NCI-H1694 treated with DMSO at 0.1 percent for 48 hours (cell line): ENCODE measurements at regions not wholly inside any gene's neighbourhood (a gene's known extent, or its start where the extent isn't known, plus 50 kb on each side); places are given as distances from the start of the nearest gene placed in this dataset.
"Not testable (repeated sequence)": the region's sequence is repeated elsewhere in the genome, so short reads cannot be mapped to it uniquely, and the experiment has no call there.

Source experiments
- DNase-seq: peaks from one replicate; lab custom pipeline; 2025; lab: John Stamatoyannopoulos, UW

DNA sequence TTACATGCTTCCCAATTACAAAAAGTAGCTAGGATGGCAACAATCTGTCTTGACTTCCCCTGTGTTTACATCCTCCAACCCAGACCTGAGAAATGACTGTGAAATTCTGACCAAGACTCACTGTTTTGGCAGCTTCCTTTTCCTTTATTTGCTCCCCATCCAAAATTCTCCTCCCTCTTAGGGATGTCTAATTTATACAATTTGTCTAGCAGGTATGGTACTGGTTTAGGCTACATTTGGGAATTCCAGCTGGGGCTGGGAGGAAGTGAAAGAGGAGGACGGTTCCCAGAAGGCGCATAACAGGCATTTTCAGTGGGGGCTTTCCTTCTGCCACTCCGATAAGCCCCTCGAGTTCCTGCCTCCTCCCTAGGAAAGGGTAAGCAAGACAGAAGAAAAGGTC is 231.5 kb upstream of the BTBD3 start:
- no peak for DNase-seq

DNA sequence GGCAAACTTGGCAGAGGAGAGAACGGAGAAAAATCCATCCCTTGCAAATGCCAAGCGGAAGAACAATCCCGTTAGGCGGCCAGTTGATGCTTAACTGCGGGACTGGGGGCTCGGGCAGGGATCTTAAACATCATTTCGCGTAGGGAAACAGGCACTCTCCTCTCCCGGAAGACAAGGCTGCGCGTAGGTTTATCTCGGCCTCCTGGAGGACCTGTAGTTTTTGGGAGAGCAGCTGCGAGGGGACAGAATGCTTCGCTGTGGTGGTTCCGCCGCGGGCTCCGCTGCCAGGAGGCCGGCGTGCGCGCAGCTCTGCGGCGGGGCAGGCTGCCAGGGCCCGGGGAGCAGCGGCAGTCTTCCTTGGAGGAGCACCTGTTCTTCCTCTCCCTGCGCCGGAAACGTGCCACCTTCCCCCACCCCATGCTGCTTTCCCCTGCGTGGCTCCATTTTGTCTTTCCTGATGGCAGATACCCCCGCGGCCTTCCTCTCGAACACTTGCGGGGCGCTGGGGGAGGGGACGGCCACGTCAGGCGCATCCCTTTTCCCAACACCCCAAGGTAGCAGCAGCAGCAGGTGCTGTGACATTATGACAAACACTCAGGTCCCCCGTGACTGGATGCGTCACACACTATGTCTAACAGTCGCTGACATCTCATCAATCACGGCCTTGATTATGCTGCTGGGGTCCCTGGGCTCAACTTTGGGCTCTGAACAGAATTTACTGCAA is 230.7 kb upstream of the BTBD3 start:
- no peak for DNase-seq

DNA sequence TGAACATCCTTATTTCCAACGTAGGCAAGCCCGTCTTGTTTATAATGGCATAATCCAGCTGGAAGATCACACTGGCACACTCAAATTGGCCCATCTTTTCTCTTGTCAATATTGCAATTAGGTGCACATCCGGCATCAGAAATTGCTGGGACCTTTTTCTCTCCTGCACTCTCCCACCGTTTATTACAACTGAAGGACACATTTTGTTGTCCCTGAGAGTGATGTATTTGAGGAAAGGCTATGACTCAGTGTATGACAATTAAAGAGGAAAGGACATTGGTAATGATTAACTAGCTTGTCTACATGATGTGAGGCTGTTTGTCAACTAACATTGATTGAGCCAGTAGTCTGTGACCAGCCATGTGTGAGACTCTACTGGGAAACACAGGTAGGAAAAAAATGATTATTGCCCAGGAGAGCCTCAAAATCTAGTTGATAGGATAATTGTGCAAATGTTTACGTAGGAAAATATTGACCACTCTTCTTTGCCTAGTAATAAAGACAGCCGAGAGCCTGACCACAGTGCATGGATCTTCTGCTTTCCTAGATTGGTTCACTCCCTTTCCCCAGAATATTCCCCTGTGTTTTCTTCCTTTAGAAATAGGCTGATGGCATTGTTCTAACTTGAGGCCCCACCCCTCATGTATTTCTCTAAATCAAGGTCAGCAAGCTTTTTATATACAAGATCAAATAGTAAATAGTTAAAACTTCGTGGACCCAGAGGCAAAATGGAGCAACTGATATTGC is 230.0 kb upstream of the BTBD3 start:
- DNase-seq: no peak

DNA sequence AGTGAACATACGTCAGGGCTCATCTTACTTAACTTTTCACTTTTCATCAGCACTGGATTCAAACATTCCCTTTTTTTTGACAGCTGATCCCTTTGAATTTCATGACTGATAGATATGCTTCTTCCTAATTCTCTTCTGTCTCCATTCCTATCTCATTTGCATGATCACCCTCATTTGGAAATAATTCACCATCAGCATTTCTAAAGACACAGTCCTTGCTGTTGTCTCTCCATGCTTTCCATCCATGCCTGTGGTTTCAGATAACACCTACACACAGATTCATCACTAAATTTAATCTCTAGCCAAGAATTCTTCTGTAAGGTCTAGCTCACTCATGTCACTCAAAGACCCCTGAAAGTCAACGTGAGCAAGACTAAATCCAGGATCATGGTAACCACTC is 228.4 kb upstream of the BTBD3 start:
- no peak for DNase-seq

DNA sequence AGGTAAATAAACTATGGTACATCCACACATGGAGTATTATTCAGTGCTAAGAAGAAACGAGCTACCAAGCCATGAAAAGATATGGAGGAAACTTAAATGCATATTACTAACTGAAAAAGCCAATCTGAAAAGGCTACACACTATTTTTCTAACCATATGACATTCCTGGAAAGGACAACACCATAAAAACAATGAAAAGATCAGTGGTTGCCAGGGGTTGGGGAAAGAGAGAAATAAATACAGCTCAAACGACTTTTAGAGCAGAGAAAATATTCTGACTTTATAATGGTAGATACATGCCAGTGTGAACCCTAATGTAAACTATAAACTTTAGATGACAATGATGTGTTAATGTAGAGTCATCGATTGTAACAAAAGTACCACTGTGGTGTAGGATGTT is 225.9 kb upstream of the BTBD3 start:
- DNase-seq: no peak

DNA sequence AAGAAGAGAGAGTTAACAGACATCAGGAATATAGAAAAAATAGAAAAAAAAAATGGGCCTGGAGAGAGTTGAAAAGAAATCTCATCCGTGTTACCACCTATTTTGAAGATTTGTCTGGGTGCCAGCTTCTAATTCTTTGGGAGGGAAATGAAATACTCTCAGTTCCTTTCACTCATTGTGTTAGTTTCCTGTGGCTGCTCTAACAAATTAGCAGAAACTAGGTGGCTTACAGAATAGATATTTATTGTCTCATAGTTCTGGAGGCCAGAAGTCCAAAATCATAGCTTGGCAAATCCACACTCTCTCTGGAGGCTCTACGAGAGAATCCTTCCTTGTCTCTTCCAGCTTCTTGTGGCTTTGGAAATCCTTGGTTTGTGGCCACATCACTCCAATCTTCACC is 225.1 kb upstream of the BTBD3 start:
- DNase-seq: no peak

DNA sequence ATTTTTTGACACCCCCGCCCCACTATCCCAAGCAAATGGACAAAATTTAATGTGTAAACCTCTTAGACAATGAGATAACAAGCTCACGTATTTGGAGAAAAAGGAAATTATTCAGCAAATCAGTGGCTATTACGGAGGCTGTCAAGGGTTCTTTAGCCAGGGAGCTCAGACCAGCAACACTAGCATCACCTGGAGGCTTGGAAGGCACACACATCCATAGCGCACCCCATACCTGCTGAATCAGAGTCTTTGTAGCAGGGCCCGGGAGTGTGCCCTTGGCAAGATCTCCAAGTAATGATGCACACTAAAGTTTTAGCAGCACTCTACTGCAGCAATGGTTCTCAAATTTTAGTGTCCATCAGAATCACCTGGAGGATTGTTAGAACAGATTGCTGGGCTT is 223.2 kb upstream of the BTBD3 start:
- no peak for DNase-seq

DNA sequence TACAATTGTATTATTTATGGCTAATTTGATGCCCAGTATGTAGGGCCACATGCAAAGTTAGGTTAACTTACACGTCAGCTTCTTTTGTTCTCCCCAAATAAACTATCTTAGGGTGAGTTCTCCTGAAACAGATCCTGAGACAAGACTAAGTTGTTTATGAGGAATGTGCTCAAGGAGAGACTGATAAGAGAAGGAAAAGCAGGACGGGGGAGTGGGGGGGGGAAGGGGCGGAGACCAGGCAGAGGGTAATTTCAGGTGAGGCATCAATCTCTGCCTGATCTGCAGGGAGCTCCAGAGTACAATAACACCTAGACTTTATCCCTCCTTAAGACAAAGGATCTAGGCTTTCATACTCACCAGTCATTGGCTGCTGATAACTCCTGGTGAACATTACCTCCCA is 220.6 kb upstream of the BTBD3 start:
- no peak for DNase-seq

DNA sequence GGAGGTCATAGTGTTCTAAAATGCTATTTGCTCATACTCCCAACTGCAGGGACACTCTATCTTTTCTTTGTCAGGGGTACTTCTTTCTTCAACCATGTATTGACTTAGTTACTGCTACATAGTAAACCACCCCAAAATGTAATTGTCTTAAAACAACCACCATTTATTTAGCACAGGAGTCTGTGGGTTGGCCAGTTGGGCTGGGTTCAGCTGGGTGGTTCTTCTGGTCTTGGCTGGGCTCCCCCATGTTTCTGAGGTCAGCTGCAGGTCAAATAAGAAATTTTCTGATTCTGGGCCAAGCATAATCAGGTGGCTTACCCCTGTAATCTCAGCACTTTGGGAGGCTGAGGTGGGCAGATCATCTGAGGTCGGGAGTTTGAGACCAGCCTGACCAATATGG is 220.0 kb upstream of the BTBD3 start:
- no peak for DNase-seq

DNA sequence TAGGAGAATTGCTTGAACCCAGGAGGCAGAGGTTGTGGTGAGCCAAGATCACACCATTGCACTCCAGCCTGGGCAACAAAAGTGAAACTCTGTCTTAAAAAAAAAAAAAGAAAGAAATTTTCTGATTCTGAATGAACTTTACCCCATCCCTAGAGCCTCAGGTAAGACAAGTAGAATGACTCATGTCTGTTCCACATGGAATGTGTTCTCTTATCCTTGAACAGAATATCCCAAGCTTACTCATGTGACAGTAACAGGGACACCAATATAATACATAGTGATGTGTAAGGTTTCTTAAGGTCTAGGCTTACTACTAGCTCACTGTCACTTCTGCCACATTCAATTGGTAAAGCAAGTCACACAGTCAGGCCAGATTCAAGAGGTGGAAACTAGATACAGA is 219.6 kb upstream of the BTBD3 start:
- DNase-seq: no peak

DNA sequence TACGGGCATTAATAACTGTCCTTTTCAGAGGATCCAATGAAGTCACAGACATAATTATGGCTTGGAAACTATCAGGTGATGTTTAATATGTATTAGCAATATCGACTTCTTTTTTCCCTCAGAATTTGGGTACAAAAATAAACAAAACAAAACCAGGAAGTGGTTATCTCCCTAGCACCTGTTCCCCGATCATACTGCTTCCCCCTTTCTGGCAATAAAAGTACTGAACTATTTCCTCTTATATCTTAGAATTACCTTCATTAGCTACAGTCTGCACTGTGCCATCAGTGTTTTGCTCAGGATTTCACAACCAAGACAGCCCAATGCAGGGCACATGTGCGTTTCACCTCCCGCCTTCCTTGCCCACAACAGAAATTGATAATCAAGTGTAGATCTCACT is 216.9 kb upstream of the BTBD3 start:
- DNase-seq: no peak

DNA sequence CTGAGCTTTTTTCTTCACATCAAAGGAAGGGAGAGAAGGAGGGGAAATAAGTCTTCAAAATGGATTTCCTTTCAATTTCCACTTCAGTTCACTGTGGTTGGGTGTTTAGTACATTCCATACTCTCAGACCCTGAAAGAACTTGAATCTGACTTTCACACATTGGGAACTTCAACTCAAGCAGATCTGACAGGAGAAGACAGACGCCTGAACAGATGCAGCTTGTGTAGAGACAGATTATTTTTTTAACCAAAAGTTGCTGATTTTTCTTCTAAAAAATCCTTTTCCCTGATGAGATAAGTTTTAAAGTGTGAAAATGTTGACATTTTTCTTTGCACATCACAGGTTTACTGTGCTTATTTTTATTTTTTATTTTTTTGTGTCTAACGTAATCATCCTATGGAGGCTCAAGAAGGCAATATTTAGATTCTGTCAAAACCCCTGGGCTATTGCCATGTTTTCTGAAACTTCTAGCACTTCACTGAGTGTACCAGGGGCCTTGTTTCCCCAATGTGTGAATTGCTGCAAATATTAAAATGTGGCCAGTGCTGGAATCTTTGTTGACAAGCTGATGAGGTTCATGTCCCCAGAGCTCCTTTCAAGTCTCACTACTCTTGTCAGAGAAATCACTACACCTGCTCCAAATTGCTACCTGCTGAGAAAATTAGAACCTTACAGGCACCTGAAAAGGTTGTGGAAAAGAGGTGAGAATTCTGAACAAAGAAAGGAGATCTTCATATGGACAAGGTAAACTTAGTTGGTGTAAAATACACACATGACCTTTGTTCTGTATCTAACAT is 214.8 kb upstream of the BTBD3 start:
- DNase-seq: no peak

DNA sequence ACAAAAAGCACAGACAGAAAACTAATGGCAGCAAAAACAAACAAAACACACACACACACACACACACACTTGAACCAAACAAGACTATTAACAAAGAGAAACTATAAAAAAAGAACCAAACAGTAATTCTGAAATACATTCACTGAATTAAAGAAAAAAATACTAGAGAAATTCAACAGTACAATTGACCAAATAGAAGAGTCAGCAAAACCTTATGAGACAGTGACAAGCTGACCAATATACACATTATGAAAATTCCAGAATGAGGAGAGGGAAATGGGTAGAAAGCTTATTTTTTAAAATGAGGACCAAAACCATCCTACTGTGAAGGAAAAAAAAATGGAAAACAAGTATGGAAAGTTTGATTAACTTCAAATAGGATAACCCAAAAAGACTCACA is 212.2 kb upstream of the BTBD3 start:
- DNase-seq: no peak

DNA sequence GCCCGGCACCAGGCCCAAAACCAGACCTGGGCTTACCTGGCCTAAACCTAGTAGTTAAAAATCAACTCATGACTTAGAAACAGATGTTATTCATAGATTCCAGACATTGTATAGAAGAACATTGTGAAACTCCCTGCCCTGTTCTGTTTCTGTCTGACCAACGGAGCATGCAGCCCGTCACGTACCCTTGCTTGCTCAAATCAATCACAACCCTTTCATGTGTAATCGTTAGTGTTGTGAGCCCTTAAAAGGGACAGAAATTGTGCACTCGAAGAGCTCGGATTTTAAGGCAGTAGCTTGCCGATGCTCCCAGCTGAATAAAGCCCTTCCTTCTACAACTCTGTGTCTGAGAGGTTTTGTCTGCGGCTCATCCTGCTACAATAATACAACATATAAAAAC is 209.5 kb upstream of the BTBD3 start:
- DNase-seq: not testable (repeated sequence)

DNA sequence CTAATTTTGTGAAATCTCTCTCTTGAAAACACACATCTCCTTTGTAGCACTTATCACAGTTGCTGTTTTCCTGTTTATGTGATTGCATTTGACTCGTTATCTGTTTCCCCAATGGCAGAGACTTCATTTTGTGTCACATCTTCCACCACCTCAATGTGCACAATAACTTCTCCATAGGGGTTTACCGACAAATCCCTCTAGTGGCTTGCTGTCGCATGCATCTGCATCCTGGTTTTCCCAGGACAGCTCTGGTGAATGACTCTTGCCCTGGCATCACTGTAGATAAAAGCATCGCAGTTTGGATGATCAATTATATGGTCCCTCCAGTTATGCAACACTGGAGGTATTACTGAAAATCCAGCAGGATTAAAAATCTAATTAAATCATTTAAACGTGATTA is 206.5 kb upstream of the BTBD3 start:
- DNase-seq: no peak

DNA sequence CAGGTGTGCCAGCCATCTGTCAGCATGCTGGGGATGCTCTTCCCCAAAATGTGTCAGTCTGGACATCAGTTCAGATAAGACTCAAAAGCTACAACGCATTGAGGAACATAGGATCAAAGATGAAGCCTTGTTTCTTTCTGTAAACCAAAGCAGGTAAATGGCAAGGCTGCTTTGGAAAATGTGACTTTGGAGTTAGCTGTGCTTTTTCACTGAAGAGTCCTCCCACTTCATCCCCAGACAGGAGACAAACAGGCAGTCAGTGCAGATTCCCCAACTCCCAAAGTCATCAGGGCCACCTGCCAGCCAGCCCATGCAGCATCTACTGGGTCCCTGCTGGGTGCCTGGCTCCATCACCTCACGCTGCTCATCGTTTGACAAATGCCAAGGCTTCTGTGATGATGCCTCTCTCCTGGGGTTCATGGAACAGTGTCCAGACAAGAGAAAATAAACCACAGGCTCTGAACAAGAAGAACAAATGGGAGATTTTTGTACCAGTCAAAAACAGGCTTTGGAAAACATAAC is 205.0 kb upstream of the BTBD3 start:
- DNase-seq: peak; percentile 16

DNA sequence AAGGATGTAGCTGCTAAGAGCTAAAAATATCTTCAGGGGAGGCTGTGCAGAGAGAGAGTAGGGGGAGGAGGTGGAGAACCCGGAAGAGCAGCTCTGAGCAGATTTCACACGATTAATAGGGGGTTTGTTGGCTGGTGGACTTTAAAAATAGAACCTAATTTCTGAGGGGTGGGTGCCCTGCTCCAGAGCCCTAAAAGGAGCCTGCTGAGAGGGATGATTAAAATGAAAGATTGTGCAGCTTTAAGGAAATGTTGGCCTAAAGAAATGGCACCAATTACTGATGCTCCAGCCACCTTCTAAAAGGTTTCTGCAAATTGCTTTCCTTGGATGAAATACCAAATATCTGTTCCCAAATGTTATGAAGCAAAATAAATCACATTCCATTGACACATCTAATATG is 202.8 kb upstream of the BTBD3 start:
- no peak for DNase-seq

DNA sequence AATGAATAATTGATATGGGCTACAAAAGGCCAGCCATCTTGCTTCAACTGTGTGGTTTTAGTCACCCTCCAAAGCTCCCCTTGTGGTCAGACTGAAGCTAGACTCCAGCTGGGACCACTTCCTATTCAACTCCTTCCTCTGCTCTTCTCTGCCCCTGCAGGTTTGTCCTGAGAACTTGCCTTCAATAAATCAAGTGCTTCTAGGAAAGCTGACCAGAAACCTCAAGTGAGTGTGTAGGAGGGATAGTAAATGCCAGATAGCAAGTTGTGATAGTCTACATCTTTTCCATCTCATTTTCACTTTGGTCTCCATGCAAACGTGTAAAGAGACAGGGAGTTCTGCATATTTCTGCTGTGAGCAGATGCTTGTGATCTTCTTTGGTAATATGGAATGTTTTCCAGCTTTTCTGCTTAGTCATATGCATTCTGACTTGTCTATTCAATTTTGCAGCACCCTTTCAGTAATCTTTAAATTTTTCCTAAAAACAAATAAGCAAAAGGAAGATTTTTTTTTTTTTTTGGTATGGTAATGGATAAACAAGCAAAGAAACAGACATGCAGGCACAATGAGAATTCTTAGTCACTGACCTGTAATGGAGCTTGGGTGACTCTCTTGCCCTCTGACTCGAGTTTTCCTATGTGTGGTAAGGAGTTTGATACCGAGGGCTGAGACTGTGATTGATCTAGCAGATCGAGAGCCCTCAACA is 201.3 kb upstream of the BTBD3 start:
- no peak for DNase-seq

DNA sequence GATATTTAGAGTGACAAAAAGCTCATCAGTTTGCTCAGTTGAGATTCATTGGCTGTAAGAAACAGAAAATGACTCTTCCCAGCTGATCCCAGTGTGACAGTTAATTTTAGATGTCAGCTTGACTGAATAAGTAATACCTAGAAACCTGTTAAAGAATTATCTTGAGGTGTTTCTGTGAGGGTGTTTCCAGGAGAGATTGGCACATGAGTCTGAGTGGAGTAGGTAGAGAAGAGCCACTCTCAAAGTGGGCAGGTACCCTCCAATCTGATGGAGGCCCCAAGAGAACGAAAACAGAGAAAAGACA is 200.8 kb upstream of the BTBD3 start:
- DNase-seq: no peak

DNA sequence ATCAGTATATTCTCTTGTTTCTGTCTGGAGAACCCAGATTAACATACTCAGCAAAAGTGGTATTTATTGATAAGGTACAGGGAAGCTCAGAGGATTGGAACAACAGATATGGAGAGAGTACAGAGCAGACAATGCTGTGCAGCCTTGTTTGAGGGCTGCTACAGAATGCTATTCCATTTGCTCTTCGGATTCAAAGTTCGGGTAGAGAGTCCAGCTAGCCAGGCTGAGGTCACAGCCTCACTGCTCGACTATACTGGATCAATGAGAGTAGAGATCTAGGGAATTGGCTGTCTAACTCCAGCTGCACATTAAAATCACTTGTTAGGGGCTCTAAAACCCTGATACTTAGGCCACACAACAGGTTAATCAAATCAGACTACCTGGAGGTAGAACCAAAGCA is 200.1 kb upstream of the BTBD3 start:
- DNase-seq: no peak

DNA sequence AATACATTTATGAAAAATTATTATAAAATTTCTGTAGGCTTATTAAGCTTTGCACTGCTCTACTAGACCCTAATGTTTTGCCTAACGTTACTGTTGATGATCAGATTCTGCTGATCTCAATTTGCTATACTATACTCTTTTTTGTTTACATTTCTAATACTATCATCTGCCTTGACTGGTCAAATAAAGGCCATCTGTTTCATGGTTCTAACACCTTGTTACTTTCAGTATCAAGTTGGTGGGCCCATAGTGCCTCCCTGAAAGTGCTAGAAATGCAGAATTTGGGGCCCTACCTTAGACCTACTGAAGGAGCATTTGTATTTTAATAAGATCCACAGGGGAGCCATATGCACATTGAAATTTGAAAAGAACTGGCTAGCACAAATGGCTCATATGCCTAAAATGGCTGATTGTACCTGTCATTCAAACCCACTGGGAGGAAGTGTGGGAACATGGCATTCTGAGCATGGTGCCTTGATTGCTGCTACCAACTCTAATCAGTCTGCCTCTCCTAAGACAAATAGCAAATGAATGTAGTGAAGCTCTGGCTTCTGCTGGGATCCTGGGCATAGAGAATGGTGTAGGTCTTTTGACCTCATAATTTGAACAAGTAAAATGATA is 199.1 kb upstream of the BTBD3 start:
- no peak for DNase-seq

DNA sequence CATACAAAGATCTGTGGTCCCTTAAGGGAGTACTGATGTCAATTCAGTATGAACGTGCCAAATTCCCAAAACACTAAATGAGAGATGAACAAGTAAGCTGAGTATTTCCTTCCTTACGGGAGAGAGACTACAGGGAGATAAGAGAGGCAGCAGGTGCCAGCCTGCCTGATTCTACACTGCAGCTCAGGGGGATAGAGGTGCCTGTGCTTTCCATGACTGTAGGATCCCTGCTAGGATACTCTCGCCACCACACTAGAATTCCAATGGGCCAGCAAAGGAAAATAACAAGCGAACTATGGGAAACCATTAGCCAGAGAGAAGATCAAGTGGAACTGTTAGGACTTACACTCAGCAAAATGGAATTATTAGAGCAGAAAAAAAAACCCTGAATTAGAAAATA is 198.5 kb upstream of the BTBD3 start:
- no peak for DNase-seq
